ENCODE measurements at regions not wholly inside any gene's neighbourhood (a gene's known extent, or its start where the extent isn't known, plus 50 kb on each side); places are given as distances from the start of the nearest gene placed in this dataset.

DNA sequence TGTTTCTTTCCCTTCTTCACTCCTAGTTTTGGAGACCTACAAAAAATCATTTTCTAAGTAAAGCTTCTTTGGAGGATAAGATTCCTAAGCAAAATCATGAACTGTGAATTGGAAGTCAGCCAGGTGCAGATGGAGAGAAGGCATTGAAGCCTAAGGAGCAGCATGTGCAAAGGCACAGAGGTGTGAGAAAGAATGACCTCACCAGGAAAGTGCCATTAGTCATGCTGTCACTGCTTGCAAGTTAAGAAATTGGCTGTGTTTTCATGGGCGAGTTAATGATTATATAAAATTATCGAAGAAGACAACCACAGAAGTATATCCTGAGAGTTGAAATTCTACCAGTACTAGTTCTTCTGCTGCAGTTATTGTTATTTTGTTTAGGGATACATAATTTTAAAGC, 80.3 kb upstream of the KLHL1 start (continued):
- TF ChIP-seq, protein P1, sequence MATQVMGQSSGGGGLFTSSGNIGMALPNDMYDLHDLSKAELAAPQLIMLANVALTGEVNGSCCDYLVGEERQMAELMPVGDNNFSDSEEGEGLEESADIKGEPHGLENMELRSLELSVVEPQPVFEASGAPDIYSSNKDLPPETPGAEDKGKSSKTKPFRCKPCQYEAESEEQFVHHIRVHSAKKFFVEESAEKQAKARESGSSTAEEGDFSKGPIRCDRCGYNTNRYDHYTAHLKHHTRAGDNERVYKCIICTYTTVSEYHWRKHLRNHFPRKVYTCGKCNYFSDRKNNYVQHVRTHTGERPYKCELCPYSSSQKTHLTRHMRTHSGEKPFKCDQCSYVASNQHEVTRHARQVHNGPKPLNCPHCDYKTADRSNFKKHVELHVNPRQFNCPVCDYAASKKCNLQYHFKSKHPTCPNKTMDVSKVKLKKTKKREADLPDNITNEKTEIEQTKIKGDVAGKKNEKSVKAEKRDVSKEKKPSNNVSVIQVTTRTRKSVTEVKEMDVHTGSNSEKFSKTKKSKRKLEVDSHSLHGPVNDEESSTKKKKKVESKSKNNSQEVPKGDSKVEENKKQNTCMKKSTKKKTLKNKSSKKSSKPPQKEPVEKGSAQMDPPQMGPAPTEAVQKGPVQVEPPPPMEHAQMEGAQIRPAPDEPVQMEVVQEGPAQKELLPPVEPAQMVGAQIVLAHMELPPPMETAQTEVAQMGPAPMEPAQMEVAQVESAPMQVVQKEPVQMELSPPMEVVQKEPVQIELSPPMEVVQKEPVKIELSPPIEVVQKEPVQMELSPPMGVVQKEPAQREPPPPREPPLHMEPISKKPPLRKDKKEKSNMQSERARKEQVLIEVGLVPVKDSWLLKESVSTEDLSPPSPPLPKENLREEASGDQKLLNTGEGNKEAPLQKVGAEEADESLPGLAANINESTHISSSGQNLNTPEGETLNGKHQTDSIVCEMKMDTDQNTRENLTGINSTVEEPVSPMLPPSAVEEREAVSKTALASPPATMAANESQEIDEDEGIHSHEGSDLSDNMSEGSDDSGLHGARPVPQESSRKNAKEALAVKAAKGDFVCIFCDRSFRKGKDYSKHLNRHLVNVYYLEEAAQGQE (IDR thresholded peaks at IDR 0.05), result no peak
- TF ChIP-seq SREBF2 (IDR thresholded peaks at IDR 0.05), result no peak

DNA sequence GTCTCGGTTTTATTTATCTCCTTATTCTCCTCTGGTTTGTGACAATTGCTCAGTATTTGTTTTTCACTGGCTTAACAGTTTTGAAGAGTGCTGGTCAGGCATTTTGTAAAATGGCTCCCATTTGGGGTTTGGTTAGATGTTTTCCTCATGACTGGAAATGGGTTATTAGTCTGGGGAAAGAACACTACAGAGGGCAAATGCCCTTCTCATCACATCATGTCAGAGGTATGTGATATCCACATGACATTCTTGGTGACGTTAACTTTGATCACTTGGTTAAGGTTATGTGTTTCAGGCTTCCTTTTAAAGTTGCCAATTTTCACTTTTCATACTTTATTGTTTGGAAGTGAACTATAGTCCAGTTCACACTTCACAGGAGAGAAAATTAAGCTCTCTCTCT, 74.8 kb upstream of the KLHL1 start:
- no peak for TF ChIP-seq NFE2L2 (conservative IDR thresholded peaks at IDR 0.05; ENCODE audit: low read length)
- TF ChIP-seq SMC3 (IDR thresholded peaks at IDR 0.05), result no peak
- TF ChIP-seq, protein P2, sequence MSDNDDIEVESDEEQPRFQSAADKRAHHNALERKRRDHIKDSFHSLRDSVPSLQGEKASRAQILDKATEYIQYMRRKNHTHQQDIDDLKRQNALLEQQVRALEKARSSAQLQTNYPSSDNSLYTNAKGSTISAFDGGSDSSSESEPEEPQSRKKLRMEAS (IDR thresholded peaks at IDR 0.05), result no peak
- TF ChIP-seq MYC (IDR thresholded peaks at IDR 0.05; ENCODE audit: borderline replicate concordance, low read length), result no peak
- no peak for TF ChIP-seq JUNB (IDR thresholded peaks at IDR 0.05)
- TF ChIP-seq ZSCAN20 (CRISPR knock-in tag; IDR thresholded peaks at IDR 0.05), result no peak
- no peak for TF ChIP-seq TFCP2L1 (CRISPR knock-in tag; IDR thresholded peaks at IDR 0.05)
- TF ChIP-seq HOXB13 (CRISPR knock-in tag; IDR thresholded peaks at IDR 0.05; ENCODE audit: low read depth), result no peak
- no peak for TF ChIP-seq CHD4 (IDR thresholded peaks at IDR 0.05; ENCODE audit: borderline replicate concordance)
- TF ChIP-seq FOSL2 (IDR thresholded peaks at IDR 0.05), result no peak
- no peak for TF ChIP-seq FOSL2 (CRISPR knock-in tag; IDR thresholded peaks at IDR 0.05)
- TF ChIP-seq RFX5 (IDR thresholded peaks at IDR 0.05), result no peak
- no peak for TF ChIP-seq EHMT2 (IDR thresholded peaks at IDR 0.05; ENCODE audit: low read depth)
- TF ChIP-seq NR3C1 (IDR thresholded peaks at IDR 0.05), result no peak
- TF ChIP-seq HOXA7 (CRISPR knock-in tag; IDR thresholded peaks at IDR 0.05), result no peak
- no peak for TF ChIP-seq TP53 (CRISPR knock-in tag; IDR thresholded peaks at IDR 0.05)
- TF ChIP-seq POLR2A (IDR thresholded peaks at IDR 0.05; ENCODE audit: low read length), result no peak
- no peak for TF ChIP-seq PHF8 (IDR thresholded peaks at IDR 0.05; ENCODE audit: borderline replicate concordance, low read depth)
- no peaks in the 10 kb centered on the region for H3K4me1 ChIP-seq
- H3K27ac ChIP-seq, result no peak overlapping the region
- ATAC-seq (no peak), FAIRE-seq (no peak), DNase-seq (ENCODE audit: low read depth in 1 of 2, low spot score in 1 of 2) (peak in 1 of 2 experiments; percentile 0)
- H3K4me2 ChIP-seq, result no peak overlapping the region
- ChIA-PET POLR2A (no interaction called here), CTCF (no interaction called here)
- WGBS (ENCODE audit: missing lambda C conversion rate), result 16% methylated on average over 2 of the region's 2 CpGs
- no peak overlapping the region for H3K4me3 ChIP-seq
- H3K9me3 ChIP-seq, result no peaks in the 10 kb centered on the region

Small RNA genes in the stretch of these regions (small RNA-seq; reads per million reads assigned to genes)
- gene AL445264.1, result 0 reads per million in 6 experiments
- gene RNU6-54P, result 0 reads per million in 6 experiments
